ENCODE measurements at regions not wholly inside any gene's neighbourhood (a gene's known extent, or its start where the extent isn't known, plus 50 kb on each side); places are given as distances from the start of the nearest gene placed in this dataset.

- BruUV-seq (replicated peaks) = no TSS peak
- ChIA-PET CTCF (no interaction called here), POLR2A (no interaction called here)
- TF ChIP-seq SIN3A (IDR thresholded peaks at IDR 0.05; ENCODE audit: borderline replicate concordance, insufficient read depth, low read depth, low read length) (no peak), TCF7L2 (IDR thresholded peaks at IDR 0.05; ENCODE audit: low read depth, low read length) (no peak), POLR2AphosphoS5 (IDR thresholded peaks at IDR 0.05; ENCODE audit: low read depth, low read length) (no peak)
- TF ChIP-seq, protein P1, sequence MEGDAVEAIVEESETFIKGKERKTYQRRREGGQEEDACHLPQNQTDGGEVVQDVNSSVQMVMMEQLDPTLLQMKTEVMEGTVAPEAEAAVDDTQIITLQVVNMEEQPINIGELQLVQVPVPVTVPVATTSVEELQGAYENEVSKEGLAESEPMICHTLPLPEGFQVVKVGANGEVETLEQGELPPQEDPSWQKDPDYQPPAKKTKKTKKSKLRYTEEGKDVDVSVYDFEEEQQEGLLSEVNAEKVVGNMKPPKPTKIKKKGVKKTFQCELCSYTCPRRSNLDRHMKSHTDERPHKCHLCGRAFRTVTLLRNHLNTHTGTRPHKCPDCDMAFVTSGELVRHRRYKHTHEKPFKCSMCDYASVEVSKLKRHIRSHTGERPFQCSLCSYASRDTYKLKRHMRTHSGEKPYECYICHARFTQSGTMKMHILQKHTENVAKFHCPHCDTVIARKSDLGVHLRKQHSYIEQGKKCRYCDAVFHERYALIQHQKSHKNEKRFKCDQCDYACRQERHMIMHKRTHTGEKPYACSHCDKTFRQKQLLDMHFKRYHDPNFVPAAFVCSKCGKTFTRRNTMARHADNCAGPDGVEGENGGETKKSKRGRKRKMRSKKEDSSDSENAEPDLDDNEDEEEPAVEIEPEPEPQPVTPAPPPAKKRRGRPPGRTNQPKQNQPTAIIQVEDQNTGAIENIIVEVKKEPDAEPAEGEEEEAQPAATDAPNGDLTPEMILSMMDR (IDR thresholded peaks at IDR 0.05) = no peak
- TF ChIP-seq, protein P2, sequence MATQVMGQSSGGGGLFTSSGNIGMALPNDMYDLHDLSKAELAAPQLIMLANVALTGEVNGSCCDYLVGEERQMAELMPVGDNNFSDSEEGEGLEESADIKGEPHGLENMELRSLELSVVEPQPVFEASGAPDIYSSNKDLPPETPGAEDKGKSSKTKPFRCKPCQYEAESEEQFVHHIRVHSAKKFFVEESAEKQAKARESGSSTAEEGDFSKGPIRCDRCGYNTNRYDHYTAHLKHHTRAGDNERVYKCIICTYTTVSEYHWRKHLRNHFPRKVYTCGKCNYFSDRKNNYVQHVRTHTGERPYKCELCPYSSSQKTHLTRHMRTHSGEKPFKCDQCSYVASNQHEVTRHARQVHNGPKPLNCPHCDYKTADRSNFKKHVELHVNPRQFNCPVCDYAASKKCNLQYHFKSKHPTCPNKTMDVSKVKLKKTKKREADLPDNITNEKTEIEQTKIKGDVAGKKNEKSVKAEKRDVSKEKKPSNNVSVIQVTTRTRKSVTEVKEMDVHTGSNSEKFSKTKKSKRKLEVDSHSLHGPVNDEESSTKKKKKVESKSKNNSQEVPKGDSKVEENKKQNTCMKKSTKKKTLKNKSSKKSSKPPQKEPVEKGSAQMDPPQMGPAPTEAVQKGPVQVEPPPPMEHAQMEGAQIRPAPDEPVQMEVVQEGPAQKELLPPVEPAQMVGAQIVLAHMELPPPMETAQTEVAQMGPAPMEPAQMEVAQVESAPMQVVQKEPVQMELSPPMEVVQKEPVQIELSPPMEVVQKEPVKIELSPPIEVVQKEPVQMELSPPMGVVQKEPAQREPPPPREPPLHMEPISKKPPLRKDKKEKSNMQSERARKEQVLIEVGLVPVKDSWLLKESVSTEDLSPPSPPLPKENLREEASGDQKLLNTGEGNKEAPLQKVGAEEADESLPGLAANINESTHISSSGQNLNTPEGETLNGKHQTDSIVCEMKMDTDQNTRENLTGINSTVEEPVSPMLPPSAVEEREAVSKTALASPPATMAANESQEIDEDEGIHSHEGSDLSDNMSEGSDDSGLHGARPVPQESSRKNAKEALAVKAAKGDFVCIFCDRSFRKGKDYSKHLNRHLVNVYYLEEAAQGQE (IDR thresholded peaks at IDR 0.05; ENCODE audit: insufficient read depth in 1 of 2, low read depth in 2 of 2, low read length in 1 of 2) = no peak
- intact Hi-C loops (cut with micrococcal nuclease; ENCODE audit: unreplicated experiment) = loop anchor here (10.0 kb wide), 1 partner anchor 526 kb away; no protein-coding TSS in a partner anchor
- H3K4me1 ChIP-seq (ENCODE audit: control insufficient read depth, insufficient read depth, low read length) = no peaks in the 10 kb centered on the region
- H3K36me3 ChIP-seq (ENCODE audit: control insufficient read depth, insufficient read depth, low read length) = no peaks in the 10 kb centered on the region
- no peak overlapping the region for H3K27ac ChIP-seq (ENCODE audit: low read length)
- no peaks in the 10 kb centered on the region for H3K27me3 ChIP-seq (ENCODE audit: control insufficient read depth, insufficient read depth, low read length)
- no peak overlapping the region for H3K4me3 ChIP-seq (ENCODE audit: low read depth in 2 of 2, low read length in 2 of 2)
- no peak for DNase-seq (ENCODE audit: low read depth, low spot score)
- no peaks in the 10 kb centered on the region for H3K9me3 ChIP-seq (ENCODE audit: control insufficient read depth, insufficient read depth, low read depth, low read length)
- in situ Hi-C loops (cut with HindIII; ENCODE audit: low pct_unique_long_range_greater_than_20kb, low sequenced_read_pairs) = no loop called here
- ATAC-seq = no peak
These were observed 538.8 kb downstream of the HACE1 start for GRCh38 chr6:104320896-104321295.

GRCh38 chr6:104312851-104313250, 546.9 kb downstream of the HACE1 start:
- BruUV-seq (replicated peaks) = no TSS peak
- in situ Hi-C loops (cut with HindIII; ENCODE audit: low pct_unique_long_range_greater_than_20kb, low sequenced_read_pairs) = no loop called here
- Histone ChIP-seq H3K27me3 (ENCODE audit: control insufficient read depth, insufficient read depth, low read length) (no peaks in the 10 kb centered on the region), H3K9me3 (ENCODE audit: control insufficient read depth, insufficient read depth, low read depth, low read length) (no peaks in the 10 kb centered on the region), H3K36me3 (ENCODE audit: control insufficient read depth, insufficient read depth, low read length) (no peaks in the 10 kb centered on the region), H3K4me1 (ENCODE audit: control insufficient read depth, insufficient read depth, low read length) (no peaks in the 10 kb centered on the region), H3K4me3 (ENCODE audit: low read depth in 2 of 2, low read length in 2 of 2) (no peak overlapping the region), H3K27ac (ENCODE audit: low read length) (no peak overlapping the region)
- ChIA-PET CTCF (no interaction called here), POLR2A (no interaction called here)
- ATAC-seq = no peak
- intact Hi-C loops (cut with micrococcal nuclease; ENCODE audit: unreplicated experiment) = no loop called here
- no peak for TF ChIP-seq POLR2AphosphoS5 (IDR thresholded peaks at IDR 0.05; ENCODE audit: low read depth, low read length)
- TF ChIP-seq SIN3A (IDR thresholded peaks at IDR 0.05; ENCODE audit: borderline replicate concordance, insufficient read depth, low read depth, low read length) = no peak
- no peak for DNase-seq (ENCODE audit: low read depth, low spot score)

GRCh38 chr6:104306211-104306610, 553.5 kb downstream of the HACE1 start:
- intact Hi-C loops (cut with micrococcal nuclease; ENCODE audit: unreplicated experiment) = no loop called here
- ChIA-PET POLR2A (no interaction called here), CTCF (no interaction called here)

More at GRCh38 chr6:104306211-104306610, 553.5 kb downstream of the HACE1 start:
- in situ Hi-C loops (cut with HindIII; ENCODE audit: low pct_unique_long_range_greater_than_20kb, low sequenced_read_pairs) = no loop called here
- no peaks in the 10 kb centered on the region for H3K36me3 ChIP-seq (ENCODE audit: control insufficient read depth, insufficient read depth, low read length)
- H3K27ac ChIP-seq (ENCODE audit: low read length) = no peak overlapping the region
- peaks cover 2% of the 10 kb centered on the region; the same call in 1 of the 2 replicates for H3K27me3 ChIP-seq (ENCODE audit: control insufficient read depth, insufficient read depth, low read length)
- ATAC-seq = no peak
- TF ChIP-seq, protein P2 (IDR thresholded peaks at IDR 0.05; ENCODE audit: insufficient read depth in 1 of 2, low read depth in 2 of 2, low read length in 1 of 2) = no peak
- no peak for TF ChIP-seq SIN3A (IDR thresholded peaks at IDR 0.05; ENCODE audit: borderline replicate concordance, insufficient read depth, low read depth, low read length)
- no peak for TF ChIP-seq TCF7L2 (IDR thresholded peaks at IDR 0.05; ENCODE audit: low read depth, low read length)
- H3K4me1 ChIP-seq (ENCODE audit: control insufficient read depth, insufficient read depth, low read length) = no peaks in the 10 kb centered on the region
- no peaks in the 10 kb centered on the region for H3K9me3 ChIP-seq (ENCODE audit: control insufficient read depth, insufficient read depth, low read depth, low read length)
- DNase-seq (ENCODE audit: low read depth, low spot score) = no peak
- H3K4me3 ChIP-seq (ENCODE audit: low read depth in 2 of 2, low read length in 2 of 2) = no peak overlapping the region
- BruUV-seq (replicated peaks) = no TSS peak

Measured in Panc1 (cell line).